Prostate gland (tissue), 2 donors: ENCODE measurements at regions not wholly inside any gene's neighbourhood (a gene's known extent, or its start where the extent isn't known, plus 50 kb on each side); places are given as distances from the start of the nearest gene placed in this dataset.

Experiments used
- CTCF ChIP-seq, 4 experiments: fragments of 200-600 bp in 2 of 4; fragments of 450-650 bp in 2 of 4; sonication (generic) in 2 of 4; IDR thresholded peaks; 1 replicate in 3 of 4; 2 replicates in 1 of 4; pipeline ENCODE4 v1.5.1; 2016 to 2019; ENCODE audit warnings: antibody characterized with exemption in 4 of 4, mild to moderate bottlenecking in 2 of 4, moderate library complexity in 2 of 4
- POLR2A ChIP-seq: fragments of 450-650 bp; IDR thresholded peaks from one replicate; pipeline ENCODE4 v1.6.1; 2016; ENCODE audit warnings: antibody characterized with exemption, mild to moderate bottlenecking

GRCh38 chr9:95791286-95791685 is 84.2 kb upstream of the ERCC6L2 start:
- TF ChIP-seq POLR2A: no peak
- TF ChIP-seq CTCF (IDR thresholded peaks at IDR 0.05): no peak
